NCI-H446 (cell line): ENCODE measurements at regions not wholly inside any gene's neighbourhood (a gene's known extent, or its start where the extent isn't known, plus 50 kb on each side); places are given as distances from the start of the nearest gene placed in this dataset.
"Not testable (repeated sequence)": the region's sequence is repeated elsewhere in the genome, so short reads cannot be mapped to it uniquely, and the experiment has no call there.

Experiments
- DNase-seq, 2 experiments: peaks; one replicate each; lab custom pipeline; 2025; lab: John Stamatoyannopoulos, UW

DNA sequence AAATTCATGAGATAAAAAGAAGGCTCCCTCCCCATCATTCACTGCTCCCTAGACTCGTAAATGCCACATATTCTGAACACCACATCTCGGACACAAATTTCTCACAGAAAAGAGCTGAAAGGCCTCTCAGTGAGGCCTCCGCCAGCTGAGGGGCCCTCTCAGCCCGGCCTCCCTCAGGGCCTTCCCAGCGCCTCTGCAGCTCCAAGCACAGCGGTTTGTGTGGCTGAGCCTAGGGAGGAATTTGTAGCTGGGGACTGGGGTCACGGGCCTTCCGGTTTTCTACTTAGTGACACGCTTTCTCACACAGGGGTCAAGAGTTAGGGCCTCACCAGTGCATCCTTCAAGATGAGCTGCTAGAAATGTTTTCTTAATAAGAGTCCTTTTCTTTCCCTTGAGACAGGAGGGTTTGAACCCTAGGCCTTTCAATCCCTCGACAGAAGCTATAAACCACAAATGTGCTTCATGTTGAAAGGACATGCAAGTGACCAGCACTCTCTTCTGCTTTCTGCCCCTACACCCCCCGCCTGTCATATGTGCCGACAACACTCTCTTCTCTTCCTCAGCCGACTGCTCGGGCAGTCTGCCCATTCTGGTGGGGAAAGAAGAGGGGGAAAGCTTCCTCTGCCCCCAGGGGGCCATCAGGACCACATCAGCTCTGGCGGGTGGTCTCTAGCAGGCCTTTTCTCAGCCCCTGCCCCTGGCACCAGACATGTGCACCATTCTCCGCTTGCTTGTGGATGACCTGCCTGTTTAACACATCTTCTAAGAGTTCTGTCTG, 104.9 kb downstream of the CHIC2 start:
- no peak for DNase-seq

DNA sequence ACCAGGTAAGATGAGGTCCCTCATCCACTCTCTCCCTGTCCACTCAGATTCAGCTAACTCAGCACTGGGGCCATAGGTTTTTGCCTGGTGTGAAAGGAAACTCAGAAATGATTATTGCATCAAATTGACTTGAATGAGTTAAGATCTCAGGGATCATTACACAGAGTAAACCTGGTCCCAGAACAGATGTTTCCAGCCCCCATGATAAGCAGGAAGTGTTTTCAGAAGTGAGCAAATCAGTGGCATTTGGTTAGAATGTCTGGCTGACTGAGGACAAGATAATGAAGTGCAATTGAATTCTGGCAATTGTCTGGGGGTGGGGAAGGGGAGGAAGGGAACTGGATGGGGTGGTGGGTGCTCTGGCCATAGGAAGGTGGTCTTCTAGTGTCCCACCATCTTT, 108.0 kb downstream of the CHIC2 start:
- DNase-seq, result no peak

GRCh38 chr4:53956053-53956452, 108.4 kb downstream of the CHIC2 start:
- DNase-seq, result no peak

- no peak for DNase-seq
These were observed 113.0 kb downstream of the CHIC2 start for GRCh38 chr4:53951414-53951813.

DNA sequence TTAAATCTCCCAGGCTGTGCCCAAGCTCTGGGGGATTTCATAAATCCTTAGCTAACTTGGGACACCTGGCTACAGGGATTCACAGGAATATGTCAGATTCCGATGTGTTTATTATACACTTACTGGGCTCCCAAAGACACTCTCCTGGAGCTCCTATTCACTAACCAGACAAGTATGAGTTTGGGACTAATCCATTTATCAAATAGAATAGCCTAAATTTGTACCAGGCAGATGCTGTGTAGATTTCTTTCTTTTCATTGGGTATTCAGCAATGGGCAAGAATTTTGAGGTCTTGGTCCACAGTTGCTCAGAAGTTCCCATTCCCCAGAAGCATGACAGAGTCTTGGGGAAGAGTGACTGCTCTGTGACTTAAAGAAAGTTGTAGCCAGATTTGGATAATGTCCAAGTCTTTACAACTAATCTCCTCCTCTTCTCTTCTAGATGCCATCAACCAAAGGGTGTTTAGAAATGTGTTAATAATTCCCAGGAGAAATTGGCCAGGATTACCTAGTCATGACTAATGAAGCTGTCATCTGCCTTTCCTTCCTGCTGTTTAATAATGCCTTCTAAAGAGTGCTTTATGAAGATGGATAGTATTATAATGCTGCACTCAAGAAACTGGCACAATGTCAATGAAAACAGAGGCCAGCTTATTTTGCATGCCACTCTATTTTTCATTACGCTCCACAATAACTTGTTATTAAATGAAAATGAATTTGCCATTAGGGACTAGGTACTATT, 120.9 kb downstream of the CHIC2 start:
- DNase-seq, result peak; percentile 20 to 32

DNA sequence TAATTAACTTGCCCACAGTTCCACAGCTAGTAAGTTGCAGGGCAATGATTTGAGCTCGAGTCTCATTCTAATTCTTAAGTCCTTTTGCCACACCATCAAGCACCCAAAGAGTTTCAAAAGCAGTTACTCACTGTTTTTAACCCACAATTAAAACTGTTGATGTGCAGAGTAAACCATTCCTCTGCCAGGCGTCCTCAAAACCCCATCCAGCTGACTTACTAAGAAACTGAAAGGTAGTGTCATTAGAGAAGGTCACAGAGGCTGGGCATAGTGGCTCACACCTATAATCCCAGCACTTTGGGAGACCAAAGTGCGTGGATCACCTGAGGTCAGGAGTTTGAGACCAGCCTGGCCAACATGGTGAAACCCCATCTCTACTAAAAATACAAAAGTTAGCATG, 121.7 kb downstream of the CHIC2 start:
- no peak for DNase-seq

DNA sequence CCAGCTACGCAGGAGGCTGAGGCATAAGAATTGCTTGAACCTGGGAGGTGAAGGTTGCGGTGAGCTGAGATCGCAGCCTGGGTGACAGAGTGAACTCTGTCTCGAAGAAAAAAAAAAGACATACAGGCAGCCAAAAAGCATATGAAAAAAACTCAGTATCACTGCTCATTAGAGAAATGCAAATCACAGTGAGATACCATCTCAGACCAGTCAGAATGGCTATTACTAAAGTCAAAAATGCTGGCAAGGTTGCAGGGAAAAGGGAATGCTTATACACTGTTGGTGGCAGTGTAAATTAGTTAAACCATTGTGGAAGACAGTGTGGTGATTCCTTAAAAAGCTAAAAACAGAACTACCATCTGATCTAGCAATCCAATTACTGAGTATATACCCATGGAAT, 123.1 kb downstream of the CHIC2 start:
- no peak for DNase-seq

DNA sequence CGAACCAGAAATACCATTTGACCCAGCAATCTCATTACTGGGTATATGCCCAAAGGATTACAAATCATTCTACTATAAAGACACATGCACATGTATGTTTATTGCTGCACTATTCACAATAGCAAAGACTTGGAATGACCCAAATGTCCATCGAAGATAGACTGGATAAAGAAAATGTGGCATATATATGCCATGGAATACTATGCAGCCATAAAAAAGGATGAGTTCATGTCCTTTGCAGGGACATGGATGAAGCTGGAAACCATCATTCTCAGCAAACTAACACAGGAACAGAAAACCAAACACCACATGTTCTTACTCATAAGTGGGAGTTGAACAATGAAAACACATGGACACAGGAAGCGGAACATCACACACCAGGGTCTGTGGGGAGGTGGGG, 124.5 kb downstream of the CHIC2 start:
- not testable (repeated sequence) for DNase-seq

- DNase-seq, result no peak
These were observed 126.5 kb downstream of the CHIC2 start for GRCh38 chr4:53937918-53938317.

- DNase-seq, result no peak
These were observed 127.1 kb downstream of the CHIC2 start for GRCh38 chr4:53937327-53937726.

DNA sequence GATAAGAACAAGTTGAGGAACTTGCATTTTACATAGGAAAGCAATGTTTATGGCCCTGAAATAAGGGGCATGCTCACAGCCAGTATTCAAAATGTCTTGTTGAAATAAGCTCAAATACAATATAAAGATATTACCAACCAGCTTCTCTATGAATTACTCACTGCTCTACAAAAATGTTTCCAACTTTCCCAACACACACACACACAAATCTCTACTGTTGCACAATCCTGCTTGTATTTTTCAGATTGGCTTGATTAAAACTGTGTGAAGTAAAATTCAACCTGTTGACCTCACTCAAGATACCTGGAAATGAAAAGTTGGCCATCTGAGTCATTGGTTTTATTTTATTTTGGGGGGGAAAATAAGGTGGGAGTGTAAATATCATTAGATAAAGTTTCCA, 128.6 kb downstream of the CHIC2 start:
- DNase-seq, result no peak

- no peak for DNase-seq
These were observed 131.4 kb downstream of the CHIC2 start for GRCh38 chr4:53932796-53933610.

DNA sequence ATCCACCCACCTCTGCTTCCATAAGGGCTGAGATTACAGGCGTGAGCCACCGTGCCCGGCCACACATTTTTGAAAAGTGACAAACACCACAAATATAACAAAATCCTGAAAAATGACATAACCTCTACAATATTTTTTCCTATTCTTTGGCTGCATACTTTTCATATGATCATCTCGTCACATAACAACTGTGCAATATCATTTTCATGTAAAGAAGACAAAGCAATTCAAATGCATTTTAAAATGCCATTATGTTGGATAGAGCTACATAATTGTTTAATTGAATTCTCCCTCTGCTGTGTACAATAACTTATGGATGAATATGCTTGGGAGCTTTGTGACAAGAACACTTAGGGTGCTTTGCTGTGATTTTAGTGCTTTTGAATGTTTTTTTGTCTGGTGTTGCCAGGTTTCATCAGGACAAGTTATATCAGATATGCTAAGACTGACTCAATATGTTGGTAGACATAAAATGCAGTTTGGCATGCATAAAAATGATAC, 132.9 kb downstream of the CHIC2 start:
- DNase-seq, result no peak

DNA sequence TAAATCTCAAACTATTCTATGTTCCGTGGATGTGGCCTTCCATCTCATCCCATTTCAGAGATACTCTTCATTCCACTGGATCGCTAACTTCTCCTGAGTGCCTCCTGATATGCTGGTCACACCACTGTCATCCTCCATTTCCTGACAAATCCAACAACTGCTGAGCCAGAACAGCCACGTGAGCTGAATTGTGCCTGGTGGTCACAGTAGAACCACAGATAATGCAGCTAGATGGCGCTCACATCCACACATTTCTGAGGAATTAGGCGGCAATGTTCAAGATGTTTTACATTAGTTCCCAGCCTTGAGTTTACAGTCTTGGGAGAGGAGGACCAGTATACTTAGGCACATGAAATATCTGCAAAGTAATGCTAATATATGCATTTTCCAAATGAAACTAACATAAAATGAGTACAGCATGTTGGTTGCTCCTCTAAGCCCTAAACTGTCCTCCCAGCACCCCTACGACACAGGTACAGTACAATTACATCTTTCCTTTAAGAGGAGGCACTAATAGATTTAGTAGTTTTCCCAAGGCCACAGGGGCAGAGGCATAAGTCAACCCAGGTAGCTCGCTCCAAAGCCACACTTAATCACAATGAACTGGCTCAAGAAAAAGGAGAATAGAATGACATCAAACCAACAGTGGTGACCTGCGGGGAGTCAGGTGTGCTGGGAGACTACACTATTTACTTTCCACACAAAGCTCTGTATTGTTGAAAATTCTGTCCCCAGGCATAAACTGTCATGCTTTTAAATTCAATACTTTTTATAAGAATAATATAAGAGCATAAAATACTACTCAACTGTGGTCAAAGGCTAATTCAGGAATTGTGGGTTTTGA, 134.2 kb downstream of the CHIC2 start:
- DNase-seq, result peak; percentile 29 to 83

DNA sequence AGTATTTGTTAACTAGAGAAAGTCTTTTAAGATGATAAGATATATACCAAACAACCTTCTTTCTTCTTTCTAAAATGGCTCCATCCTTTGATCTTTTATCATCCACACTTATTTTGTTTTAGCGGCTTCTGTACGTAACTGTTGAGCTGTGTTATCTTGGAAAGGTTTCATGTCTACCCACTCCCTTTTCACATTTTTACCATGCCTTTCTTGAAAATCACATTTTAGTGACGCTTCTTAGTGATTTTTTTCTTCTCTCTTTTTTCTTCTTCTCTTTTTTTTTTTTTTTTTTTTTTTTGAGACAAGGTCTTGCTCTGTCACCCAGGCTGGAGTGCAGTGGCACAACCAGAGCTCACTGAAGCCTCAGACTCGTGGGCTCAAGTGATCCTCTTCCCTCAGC, 135.1 kb downstream of the CHIC2 start:
- no peak for DNase-seq

DNA sequence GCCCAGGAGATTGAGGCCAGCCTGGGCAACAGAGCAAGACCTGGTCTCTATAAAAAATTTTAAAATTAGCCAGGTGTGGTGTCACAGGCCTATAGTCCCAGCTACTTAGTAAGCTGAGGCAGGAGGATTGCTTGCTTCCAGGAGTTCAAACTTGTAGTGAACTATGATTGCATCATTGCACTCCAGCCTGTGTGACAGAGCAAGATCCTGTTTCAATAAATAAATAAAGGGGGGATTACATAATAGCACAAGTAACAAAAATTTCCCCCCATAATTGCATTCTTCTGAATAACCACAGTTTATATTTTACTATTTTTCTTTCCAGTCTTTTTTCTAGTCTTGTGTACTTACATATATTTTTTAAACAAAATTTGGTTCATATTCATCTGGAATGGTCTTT, 135.6 kb downstream of the CHIC2 start:
- no peak for DNase-seq

- DNase-seq, result no peak
These were observed 139.3 kb downstream of the CHIC2 start for GRCh38 chr4:53925050-53925605.

- no peak for DNase-seq
These were observed 139.9 kb downstream of the CHIC2 start for GRCh38 chr4:53924333-53925049.

- no peak for DNase-seq
These were observed 140.5 kb downstream of the CHIC2 start for GRCh38 chr4:53923921-53924320.

DNA sequence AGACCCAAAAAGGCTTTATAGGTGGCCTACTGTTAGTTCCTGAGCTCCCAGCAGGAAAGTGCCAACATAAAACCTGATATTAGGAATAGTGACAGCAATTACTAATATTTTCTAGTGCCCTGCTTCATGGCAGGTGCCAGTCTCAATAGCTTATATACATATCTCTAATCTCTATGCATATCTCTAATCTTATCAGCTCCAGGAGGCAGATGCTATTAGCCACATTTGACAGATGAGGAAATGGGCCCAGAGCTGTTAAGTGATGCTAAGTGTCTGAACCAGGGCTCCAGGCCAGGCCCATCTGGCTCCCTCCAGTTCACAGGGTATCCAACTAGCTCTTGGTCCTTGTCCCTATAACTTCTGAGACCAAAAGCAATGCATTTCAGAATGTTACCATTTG, 142.5 kb downstream of the CHIC2 start:
- no peak for DNase-seq

- DNase-seq, result no peak
These were observed 143.5 kb downstream of the CHIC2 start for GRCh38 chr4:53920883-53921282.
